Large intestine (tissue), 3 donors: ENCODE measurements at regions not wholly inside any gene's neighbourhood (a gene's known extent, or its start where the extent isn't known, plus 50 kb on each side); places are given as distances from the start of the nearest gene placed in this dataset.

ENCODE experiments used
- DNase-seq, 2 donors: peaks; one replicate each; pipeline versions ENCODE4 v3.0.0 to v3.0.0-alpha.2; 2013
- H3K27ac ChIP-seq: one replicate; pipeline ENCODE4 v1.5.1; 2013; ENCODE audit warnings: low read length
- H3K27me3 ChIP-seq: 2 replicates; pipeline ENCODE4 v1.6.1; 2013; ENCODE audit warnings: low read length; ENCODE audit not compliant: control insufficient read depth, insufficient read depth
- H3K36me3 ChIP-seq: 2 replicates; pipeline ENCODE4 v1.6.1; 2013; ENCODE audit warnings: low read length; ENCODE audit not compliant: control insufficient read depth, insufficient read depth
- H3K4me1 ChIP-seq: one replicate; pipeline ENCODE4 v1.6.1; 2013; ENCODE audit warnings: low read length; ENCODE audit not compliant: control insufficient read depth, insufficient read depth
- H3K4me3 ChIP-seq: one replicate; pipeline ENCODE4 v1.5.1; 2013; ENCODE audit warnings: low read length
- H3K9me3 ChIP-seq: one replicate; pipeline ENCODE4 v1.6.1; 2013; ENCODE audit warnings: mild to moderate bottlenecking, low read depth, low read length, moderate library complexity; ENCODE audit not compliant: control insufficient read depth
- WGBS: methylation state at CpG from one replicate; pipeline ENCODE4 v1.1.5; 2013; ENCODE audit warnings: low lambda C conversion rate; ENCODE audit not compliant: insufficient coverage; 5-methylcytosine and 5-hydroxymethylcytosine counted together

DNA sequence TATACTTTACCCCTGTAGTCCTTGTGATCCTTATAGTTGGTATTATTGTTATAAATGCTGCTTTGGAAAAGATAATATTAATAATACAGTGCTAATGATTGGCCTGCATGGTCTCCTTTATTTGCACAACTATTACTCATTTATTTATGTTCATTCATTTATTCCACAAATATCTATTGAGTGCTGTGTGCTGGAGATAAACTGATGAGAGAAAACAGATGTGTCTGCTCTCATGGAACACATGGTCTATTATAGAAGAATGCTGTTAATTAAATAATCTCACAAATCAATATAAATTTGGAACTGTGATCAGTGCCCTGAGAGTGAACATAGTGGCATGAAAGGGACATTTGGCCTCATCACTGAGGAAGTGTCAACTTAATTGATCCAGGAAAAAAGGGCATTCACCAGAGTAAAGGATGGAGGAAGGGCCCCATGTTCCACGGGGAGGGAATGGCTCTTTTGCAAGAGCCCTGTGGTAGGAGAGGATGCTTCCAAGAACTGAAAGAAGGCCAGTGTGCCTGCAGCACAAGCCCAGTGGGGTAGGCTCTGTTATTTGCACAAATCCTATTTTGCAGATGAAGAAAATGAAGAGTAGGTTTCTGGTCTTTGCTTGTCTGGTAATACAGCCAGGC, 91.5 kb upstream of the STK39 start:
- no peak for DNase-seq
- Histone ChIP-seq H3K4me3 (no peak overlapping the region), H3K36me3 (no peaks in the 10 kb centered on the region), H3K27me3 (no peaks in the 10 kb centered on the region), H3K4me1 (peaks cover 3% of the 10 kb centered on the region), H3K9me3 (no peaks in the 10 kb centered on the region), H3K27ac (no peak overlapping the region)
- WGBS: no CpG with 5 or more reads among the region's 1 CpG

GRCh38 chr2:168340931-168341330, 93.5 kb upstream of the STK39 start:
- no peak overlapping the region for H3K27ac ChIP-seq
- WGBS: no CpG with 5 or more reads among the region's 5 CpGs
- H3K36me3 ChIP-seq: no peaks in the 10 kb centered on the region
- H3K4me3 ChIP-seq: no peak overlapping the region
- H3K4me1 ChIP-seq: no peaks in the 10 kb centered on the region
- DNase-seq: no peak
- H3K9me3 ChIP-seq: no peaks in the 10 kb centered on the region
- H3K27me3 ChIP-seq: no peaks in the 10 kb centered on the region

DNA sequence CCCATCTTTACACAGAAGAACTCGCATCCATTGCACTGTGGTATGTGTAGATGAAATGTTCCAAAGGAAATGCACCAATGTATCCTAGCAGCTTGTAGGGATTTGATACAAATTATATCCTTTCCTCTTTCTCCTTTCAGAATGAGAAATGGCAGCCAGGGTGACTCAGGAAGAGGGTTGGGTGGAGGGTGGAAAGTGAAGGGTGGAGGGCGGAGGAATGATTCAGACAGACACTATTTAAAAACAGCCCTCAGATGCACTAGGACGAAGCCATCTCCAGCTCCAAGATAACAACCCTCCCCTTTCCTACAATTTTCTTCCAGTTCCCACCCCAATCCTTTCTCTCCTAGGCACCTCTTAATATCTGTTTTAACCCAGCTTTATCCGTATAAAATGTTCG, 96.2 kb upstream of the STK39 start:
- Histone ChIP-seq H3K4me3 (no peak overlapping the region), H3K27me3 (no peaks in the 10 kb centered on the region)
- 100% methylated on average over 1 of the region's 5 CpGs for WGBS

DNA sequence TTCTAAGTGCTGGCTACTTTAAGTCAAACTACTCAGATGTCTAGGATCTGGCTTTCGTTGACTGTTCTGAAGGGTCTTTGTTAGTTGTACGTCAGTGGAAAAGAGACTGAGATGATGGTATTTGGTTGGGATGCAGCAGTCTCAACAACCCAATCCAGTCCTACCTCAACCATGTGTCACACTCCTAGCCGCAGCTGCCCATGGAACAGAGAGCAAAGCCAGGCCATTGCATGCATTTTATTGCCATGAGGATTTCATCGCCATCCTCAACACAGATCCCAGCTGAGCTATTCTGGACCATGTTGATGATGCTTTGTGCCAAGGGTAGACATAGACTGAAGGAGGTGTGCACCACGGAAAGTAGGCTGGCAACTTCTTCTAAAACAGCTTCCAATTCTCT, 97.3 kb upstream of the STK39 start:
- no peaks in the 10 kb centered on the region for H3K27me3 ChIP-seq
- H3K4me3 ChIP-seq: no peak overlapping the region
- DNase-seq: no peak
- H3K9me3 ChIP-seq: no peaks in the 10 kb centered on the region
- no peaks in the 10 kb centered on the region for H3K36me3 ChIP-seq
- H3K4me1 ChIP-seq: no peaks in the 10 kb centered on the region
- WGBS: no CpG with 5 or more reads among the region's 5 CpGs
- no peak overlapping the region for H3K27ac ChIP-seq

More for the DNA sequence above, 96.2 kb upstream of the STK39 start:
- Histone ChIP-seq H3K4me1 (no peaks in the 10 kb centered on the region), H3K9me3 (no peaks in the 10 kb centered on the region), H3K27ac (no peak overlapping the region), H3K36me3 (no peaks in the 10 kb centered on the region)
- no peak for DNase-seq

DNA sequence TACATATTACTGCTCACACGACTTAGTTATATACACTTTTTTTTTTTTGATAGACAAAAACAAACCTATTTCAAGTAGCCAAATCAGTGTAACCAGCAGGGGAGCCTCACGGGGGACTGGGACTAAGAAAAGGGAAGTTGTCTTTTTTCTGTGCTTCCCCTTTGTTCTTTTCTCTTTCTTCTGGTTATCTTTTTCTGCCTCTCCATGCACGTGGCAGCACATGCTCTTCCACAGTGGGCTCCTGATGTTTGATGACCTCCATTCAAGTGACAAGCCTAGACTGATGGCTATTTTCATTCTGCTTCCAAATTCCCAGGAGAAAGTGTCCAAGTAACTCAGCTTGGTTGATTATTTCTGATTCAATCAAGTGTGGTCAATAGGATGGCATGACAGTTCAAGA, 98.2 kb upstream of the STK39 start:
- Histone ChIP-seq H3K9me3 (no peaks in the 10 kb centered on the region), H3K27me3 (no peaks in the 10 kb centered on the region), H3K4me1 (no peaks in the 10 kb centered on the region), H3K36me3 (no peaks in the 10 kb centered on the region), H3K27ac (no peak overlapping the region), H3K4me3 (no peak overlapping the region)
- DNase-seq: no peak
- WGBS: no CpG with 5 or more reads among the region's 3 CpGs

DNA sequence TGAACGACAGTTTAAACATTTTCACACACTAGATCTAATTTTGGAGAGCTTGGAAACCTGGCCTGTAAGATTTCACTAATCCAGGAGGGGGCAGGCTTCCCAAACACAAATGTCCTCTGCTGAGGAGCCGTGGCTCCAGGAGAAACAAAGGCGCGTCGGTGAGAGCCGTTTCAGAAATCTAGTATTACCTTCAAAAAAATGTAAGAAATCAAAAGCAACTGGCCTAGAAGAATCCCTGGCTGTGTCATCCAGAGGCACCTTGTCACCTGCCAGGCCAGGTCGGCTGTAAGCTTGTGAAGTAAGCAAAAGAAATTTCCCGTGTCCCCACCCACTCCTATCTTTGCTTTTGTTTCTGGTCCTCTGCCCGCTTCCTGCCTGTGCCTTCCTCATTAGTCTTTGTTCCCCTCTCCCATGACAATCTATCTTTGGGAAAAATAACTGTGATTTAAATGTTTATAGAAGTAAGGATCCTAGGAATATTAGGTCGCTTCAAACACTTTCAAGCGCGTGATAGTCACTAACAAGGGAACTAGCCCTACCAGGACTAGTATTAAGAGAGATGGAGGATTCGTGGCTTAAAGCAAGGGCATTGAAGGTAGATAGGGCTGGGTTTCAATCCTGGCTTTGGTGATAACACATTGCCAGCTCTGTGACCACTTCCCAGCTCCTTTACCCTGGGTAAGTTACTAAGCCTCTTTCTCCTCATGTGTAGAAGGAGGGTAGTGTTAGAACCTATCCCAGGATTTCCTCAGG, 99.5 kb upstream of the STK39 start:
- WGBS: 0% methylated on average over 1 of the region's 13 CpGs
- peak overlapping the region; percentile 45 for H3K27ac ChIP-seq

GRCh38 chr2:168348076-168348475, 100.7 kb upstream of the STK39 start:
- WGBS: 67% methylated on average over 1 of the region's 2 CpGs
- Histone ChIP-seq H3K27ac (no peak overlapping the region), H3K4me3 (no peak overlapping the region), H3K4me1 (no peaks in the 10 kb centered on the region), H3K27me3 (no peaks in the 10 kb centered on the region), H3K36me3 (no peaks in the 10 kb centered on the region), H3K9me3 (no peaks in the 10 kb centered on the region)
- DNase-seq: peak; percentile 51 to 52

More for the DNA sequence above, 99.5 kb upstream of the STK39 start:
- H3K36me3 ChIP-seq: no peaks in the 10 kb centered on the region
- H3K4me1 ChIP-seq: no peaks in the 10 kb centered on the region
- H3K9me3 ChIP-seq: no peaks in the 10 kb centered on the region
- no peaks in the 10 kb centered on the region for H3K27me3 ChIP-seq
- peak overlapping the region; percentile 62 for H3K4me3 ChIP-seq
- DNase-seq: peak; percentile 39 to 72

DNA sequence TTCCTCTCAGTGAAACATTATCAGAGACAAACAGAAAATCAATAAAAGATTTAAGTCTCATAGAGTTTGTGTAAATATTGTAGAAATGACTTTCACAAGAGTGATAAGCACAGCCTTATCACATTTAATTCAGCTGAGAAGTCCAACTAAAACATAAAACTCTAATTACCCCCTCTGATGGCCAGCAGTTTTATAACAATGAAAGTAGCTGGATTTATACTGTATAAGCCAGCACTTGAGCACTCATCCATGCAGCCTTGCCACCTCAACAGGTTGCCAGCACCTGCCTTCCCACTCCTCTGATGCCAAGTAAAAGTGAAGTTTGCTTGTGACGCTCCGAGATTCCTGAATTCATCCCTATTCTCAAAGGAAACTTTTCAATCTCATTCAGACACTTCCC, 103.0 kb upstream of the STK39 start:
- peak in 1 of 2 donors; percentile 53 for DNase-seq
- H3K9me3 ChIP-seq: no peaks in the 10 kb centered on the region
- peaks cover 3% of the 10 kb centered on the region for H3K4me1 ChIP-seq
- H3K27me3 ChIP-seq: no peaks in the 10 kb centered on the region
- 50% methylated on average over 2 of the region's 2 CpGs for WGBS
- no peak overlapping the region for H3K4me3 ChIP-seq
- no peak overlapping the region for H3K27ac ChIP-seq
- no peaks in the 10 kb centered on the region for H3K36me3 ChIP-seq

DNA sequence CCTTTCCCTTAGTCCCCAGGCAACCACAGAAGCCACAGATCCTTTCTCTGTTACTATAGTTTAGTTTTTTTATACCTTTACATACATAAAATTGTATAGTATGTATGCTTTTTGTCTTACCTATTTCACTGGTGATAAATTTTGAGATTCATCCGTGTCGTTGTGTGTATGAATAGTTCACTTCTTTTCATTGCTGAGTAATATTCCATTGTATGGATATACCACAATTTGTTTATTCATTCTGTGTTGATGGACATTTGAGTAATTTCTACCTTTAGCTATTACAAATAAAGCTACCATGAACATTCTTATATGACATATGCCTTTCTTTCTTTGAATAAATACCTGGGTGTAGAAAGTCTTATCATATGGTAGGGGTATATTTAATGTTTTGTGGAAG, 102.8 kb upstream of the CERS6 start:
- no peaks in the 10 kb centered on the region for H3K9me3 ChIP-seq
- H3K27me3 ChIP-seq: no peaks in the 10 kb centered on the region
- peaks cover 6% of the 10 kb centered on the region for H3K4me1 ChIP-seq
- no peaks in the 10 kb centered on the region for H3K36me3 ChIP-seq
- DNase-seq: no peak
- WGBS: 100% methylated on average over 2 of the region's 2 CpGs
- H3K27ac ChIP-seq: no peak overlapping the region
- H3K4me3 ChIP-seq: no peak overlapping the region

GRCh38 chr2:168354499-168354898, 101.6 kb upstream of the CERS6 start:
- Histone ChIP-seq H3K27me3 (no peaks in the 10 kb centered on the region), H3K4me1 (peaks cover 6% of the 10 kb centered on the region), H3K9me3 (no peaks in the 10 kb centered on the region), H3K27ac (no peak overlapping the region), H3K4me3 (no peak overlapping the region), H3K36me3 (no peaks in the 10 kb centered on the region)
- no peak for DNase-seq
- WGBS: no CpG with 5 or more reads among the region's 1 CpG

DNA sequence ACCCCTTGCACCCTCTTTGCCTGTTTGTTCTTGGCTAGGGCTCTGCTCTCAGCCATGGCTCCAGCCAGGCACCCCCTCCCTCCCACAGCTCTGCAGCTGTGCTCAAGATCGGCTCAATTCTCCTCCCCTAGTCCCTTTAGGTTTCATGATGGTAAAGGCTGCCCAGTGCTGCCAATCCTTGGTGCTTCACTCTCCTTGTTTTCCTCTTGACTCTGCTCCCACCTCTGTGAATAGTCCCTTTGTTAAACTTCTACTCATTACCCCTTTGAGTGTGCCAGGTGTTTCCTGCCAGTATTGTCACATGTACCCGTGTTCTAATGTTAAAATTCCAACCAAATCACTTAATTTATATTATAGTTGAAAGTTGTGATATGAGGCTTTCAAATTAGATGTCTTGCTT, 101.0 kb upstream of the CERS6 start:
- DNase-seq: no peak
- Histone ChIP-seq H3K9me3 (no peaks in the 10 kb centered on the region), H3K4me3 (no peak overlapping the region), H3K27ac (no peak overlapping the region), H3K36me3 (no peaks in the 10 kb centered on the region), H3K4me1 (peaks cover 6% of the 10 kb centered on the region), H3K27me3 (no peaks in the 10 kb centered on the region)
- WGBS: no CpG with 5 or more reads among the region's 2 CpGs
